A673 (cell line): ENCODE measurements at regions not wholly inside any gene's neighbourhood (a gene's known extent, or its start where the extent isn't known, plus 50 kb on each side); places are given as distances from the start of the nearest gene placed in this dataset.
"Not testable (repeated sequence)": the region's sequence is repeated elsewhere in the genome, so short reads cannot be mapped to it uniquely, and the experiment has no call there.

ENCODE experiments used
- BruUV-seq: library from RNA; stranded (reverse); fragments of 400-500 nt; replicated peaks from 2 replicates; lab custom pipeline; 2021; lab: Mats Ljungman, UMichigan
- CTCF ChIA-PET: fragments of 300-600 bp; sonication (Branson Sonifier 250); formaldehyde crosslinking; loops from one replicate; lab custom pipeline; 2022; ENCODE audit warnings: antibody characterized with exemption; lab: Charles Lee
- POLR2A ChIA-PET: fragments of 300-600 bp; sonication (Branson Sonifier 250); formaldehyde crosslinking; loops from one replicate; lab custom pipeline; 2022; ENCODE audit warnings: antibody characterized with exemption; ENCODE audit not compliant: low non-redundant PET; lab: Charles Lee
- DNase-seq: peaks from one replicate; pipeline ENCODE4 v3.0.0-alpha.2; 2015; ENCODE audit warnings: low spot score
- H3K27ac ChIP-seq: fragments of 200-600 bp; sonication (generic); 2 replicates; pipeline ENCODE4 v1.5.1; 2016; ENCODE audit warnings: mixed run types, low read depth, mild to moderate bottlenecking, mixed read lengths, antibody characterized with exemption, low read length; ENCODE audit not compliant: poor library complexity, severe bottlenecking
- H3K27me3 ChIP-seq: fragments of 200-600 bp; sonication (generic); replicated peaks from 2 replicates; pipeline ENCODE4 v1.6.1; 2017; ENCODE audit warnings: mixed run types, low read depth, mild to moderate bottlenecking, mixed read lengths, antibody characterized with exemption, low read length; ENCODE audit not compliant: insufficient read depth, poor library complexity
- H3K36me3 ChIP-seq: fragments of 200-600 bp; sonication (generic); 2 replicates; pipeline ENCODE4 v1.6.1; 2016; ENCODE audit warnings: mixed run types, mild to moderate bottlenecking, mixed read lengths, antibody characterized with exemption, low read length; ENCODE audit not compliant: insufficient read depth, poor library complexity, severe bottlenecking
- H3K4me1 ChIP-seq: fragments of 200-600 bp; sonication (generic); 2 replicates; pipeline ENCODE4 v1.6.1; 2017; ENCODE audit warnings: mixed run types, mild to moderate bottlenecking, mixed read lengths, antibody characterized with exemption, low read length; ENCODE audit not compliant: insufficient read depth, poor library complexity, severe bottlenecking
- H3K4me3 ChIP-seq: fragments of 200-600 bp; sonication (generic); 2 replicates; pipeline ENCODE4 v1.5.1; 2016; ENCODE audit warnings: low read depth, mixed run types, mild to moderate bottlenecking, mixed read lengths, low read length; ENCODE audit not compliant: poor library complexity, severe bottlenecking
- H3K9me3 ChIP-seq: fragments of 200-600 bp; sonication (generic); 2 replicates; pipeline ENCODE4 v1.6.1; 2016; ENCODE audit warnings: mixed run types, low read depth, mild to moderate bottlenecking, mixed read lengths, antibody characterized with exemption, low read length; ENCODE audit not compliant: poor library complexity, severe bottlenecking
- intact Hi-C: fragments of 100-400 bp; cut with micrococcal nuclease; formaldehyde crosslinking; loops from one replicate; pipeline ENCODE4 v1.10.0; 2022; ENCODE audit not compliant: unreplicated experiment

DNA sequence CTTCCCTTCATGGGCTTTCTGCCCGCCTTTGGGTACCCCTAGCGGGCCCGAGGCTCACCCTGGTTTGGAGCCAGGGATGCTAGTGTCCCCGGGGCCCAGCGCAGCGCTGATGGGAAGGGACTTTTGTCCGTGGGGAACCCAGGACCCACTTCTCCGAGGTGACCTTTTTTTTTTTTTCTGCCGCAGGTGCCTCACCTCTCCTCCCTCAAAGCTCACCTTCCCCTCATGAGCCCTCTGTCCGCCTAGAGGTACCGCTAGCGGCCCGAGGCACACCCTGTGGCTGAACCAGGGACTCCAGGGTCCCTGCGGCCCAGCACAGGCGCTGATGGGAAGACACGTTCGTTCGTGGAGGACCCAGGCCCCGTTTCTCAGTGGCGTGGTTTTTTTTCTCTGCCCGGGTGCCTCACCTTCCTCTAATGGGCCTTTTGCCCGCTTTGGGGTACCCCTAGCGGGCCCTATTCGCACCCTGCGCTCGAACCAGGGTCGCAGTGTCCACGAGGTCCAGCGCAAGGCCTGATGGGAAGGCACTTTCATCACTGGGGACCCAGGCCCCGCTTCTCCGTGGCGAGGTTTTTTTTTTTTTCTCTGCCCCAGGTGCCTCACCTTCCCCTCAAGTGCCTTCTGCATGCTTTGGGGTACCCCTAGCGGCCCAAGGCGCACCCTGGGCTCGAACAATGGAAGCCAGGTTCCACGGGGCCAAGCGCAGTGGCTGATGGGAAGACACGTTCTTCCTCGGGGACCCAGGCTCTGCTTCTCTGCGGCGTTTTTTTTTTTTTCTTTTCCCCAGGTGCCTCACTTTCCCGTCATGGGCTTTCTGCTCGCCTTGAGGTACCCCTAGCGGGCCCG is 1481.6 kb upstream of the TPTE start:
- H3K27ac ChIP-seq, CTCF ChIA-PET, POLR2A ChIA-PET, H3K4me3 ChIP-seq, H3K9me3 ChIP-seq, H3K4me1 ChIP-seq, H3K27me3 ChIP-seq, DNase-seq, BruUV-seq, intact Hi-C loops, H3K36me3 ChIP-seq: not testable (repeated sequence)

DNA sequence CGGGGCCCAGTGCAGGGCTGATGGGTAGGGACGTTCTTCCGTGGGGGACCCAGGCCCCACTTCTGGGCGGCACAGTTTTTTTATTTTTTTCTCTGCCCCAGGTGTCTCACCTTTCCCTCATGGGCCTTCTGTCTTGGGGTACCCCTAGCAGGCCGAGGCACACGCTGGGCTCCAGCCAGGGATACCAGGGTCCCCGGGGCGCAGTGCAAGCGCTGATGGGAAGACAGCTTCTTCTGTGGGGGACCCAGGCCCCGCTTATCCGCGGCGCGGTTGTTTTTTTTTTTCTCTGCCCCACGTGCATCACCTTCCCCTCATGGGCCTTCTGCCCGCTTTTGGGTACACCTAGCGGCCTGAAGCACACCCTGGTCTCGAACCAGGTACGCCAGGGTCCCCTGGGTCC is 1481.0 kb upstream of the TPTE start:
- POLR2A ChIA-PET, H3K4me1 ChIP-seq, H3K27ac ChIP-seq, H3K36me3 ChIP-seq, BruUV-seq, H3K4me3 ChIP-seq, DNase-seq, intact Hi-C loops, H3K27me3 ChIP-seq, CTCF ChIA-PET, H3K9me3 ChIP-seq: not testable (repeated sequence)

DNA sequence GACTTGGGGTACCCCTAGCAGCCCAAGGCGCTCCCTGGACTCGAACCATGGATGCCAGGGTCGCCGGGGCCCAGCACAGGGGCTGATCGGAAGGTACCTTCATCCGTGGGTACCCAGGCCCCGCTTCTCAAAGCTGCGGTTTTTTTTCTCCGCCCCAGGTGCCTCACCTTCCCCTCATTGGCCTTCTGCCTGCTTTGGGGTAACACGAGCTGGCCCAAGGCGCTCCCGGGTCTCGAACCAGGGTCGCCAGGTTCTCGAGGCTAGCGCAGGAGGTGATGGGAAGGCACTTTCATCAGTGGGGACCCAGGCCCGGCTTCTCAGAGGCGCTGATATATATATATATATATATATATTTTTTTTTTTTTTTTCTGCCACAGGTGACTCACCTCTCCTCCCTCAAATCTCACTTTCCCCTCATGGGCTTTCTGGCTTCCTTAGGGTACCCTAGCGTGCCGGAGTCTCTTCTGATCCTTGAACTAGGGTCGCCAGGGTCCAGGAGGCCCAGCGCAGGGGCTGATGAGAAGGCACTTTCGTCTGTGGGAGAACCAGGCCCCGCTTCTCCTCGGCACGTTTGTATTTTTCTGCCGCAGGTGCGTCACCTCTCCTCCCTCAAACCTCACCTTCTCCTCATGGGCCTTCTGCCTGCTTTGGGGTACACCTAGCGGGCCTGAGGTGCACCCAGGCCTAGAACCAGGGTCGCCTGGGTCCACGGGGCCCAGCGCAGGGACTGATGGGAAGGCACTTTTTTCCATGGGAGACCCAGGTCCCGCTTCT is 1480.0 kb upstream of the TPTE start:
- H3K27me3 ChIP-seq, H3K36me3 ChIP-seq, CTCF ChIA-PET, H3K27ac ChIP-seq, DNase-seq, H3K9me3 ChIP-seq, H3K4me1 ChIP-seq, BruUV-seq, H3K4me3 ChIP-seq, intact Hi-C loops, POLR2A ChIA-PET: not testable (repeated sequence)

DNA sequence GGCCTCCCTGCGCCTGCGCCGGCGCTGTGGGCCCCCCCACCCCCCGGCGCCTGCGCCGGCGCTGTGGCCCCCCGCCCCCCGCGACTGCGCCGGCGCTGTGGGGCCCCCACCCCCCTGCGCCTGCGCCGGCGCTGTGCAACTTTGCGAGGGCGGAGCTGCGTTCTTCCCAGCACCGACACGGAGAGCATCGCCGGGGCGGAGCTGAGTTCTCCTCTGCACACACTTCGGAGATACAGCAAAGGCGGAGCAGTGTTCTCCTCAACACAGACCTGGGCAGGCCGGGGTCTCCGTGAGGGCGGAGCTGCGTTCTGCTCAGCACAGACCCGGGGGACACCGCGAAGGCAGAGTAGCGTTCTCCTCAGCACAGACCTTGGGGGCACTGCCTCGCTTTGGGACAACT is 1478.3 kb upstream of the TPTE start:
- H3K4me3 ChIP-seq, H3K36me3 ChIP-seq, POLR2A ChIA-PET, DNase-seq, BruUV-seq, H3K9me3 ChIP-seq, H3K27ac ChIP-seq, H3K4me1 ChIP-seq, H3K27me3 ChIP-seq, intact Hi-C loops: not testable (repeated sequence)
- CTCF ChIA-PET, result interaction anchor here (0.6 kb wide), 1 partner anchor 71 kb away, joined by 3 read pairs; no protein-coding TSS in a partner anchor

DNA sequence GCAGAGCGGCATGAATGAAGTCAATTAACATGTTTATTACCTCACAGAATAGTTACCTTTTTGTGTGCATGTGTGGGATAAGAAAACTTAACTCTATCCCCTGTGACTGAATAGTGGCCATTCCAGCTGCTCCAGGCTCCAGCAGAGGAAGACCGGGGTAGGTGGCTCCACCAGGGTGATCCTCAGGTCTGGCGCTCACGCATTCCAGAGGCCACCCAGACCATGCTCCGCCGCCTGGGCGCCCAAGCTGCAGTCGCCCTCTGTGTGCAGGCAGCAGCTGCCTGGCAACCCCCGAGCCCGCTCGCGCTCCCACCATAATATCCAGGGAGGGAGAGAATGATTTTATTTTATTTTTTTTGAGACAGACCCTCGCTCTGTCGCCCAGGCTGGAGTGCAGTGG is 1474.5 kb upstream of the TPTE start:
- BruUV-seq, DNase-seq, H3K4me1 ChIP-seq, CTCF ChIA-PET, H3K27me3 ChIP-seq, H3K27ac ChIP-seq, intact Hi-C loops, POLR2A ChIA-PET, H3K36me3 ChIP-seq, H3K9me3 ChIP-seq, H3K4me3 ChIP-seq: not testable (repeated sequence)

DNA sequence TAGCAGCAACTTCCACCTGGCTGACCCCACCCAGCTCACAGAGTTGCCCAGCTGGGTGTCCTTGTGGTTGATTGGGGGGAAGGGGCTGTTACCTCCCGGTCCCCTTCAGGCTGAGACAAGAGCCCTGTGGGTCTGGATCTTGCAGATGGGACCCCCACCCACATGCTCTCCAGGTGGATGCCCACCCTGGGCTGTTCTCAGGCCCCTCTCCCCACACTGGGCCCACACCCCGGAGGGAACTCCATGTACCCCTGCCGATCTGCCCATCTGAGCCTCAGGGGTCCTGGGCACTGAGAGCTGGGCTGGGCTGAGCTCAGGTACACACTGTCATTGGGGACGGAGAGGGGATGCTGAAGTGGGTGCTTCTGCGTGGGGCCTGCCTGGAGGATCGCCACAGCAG is 1453.9 kb upstream of the TPTE start:
- CTCF ChIA-PET, H3K27me3 ChIP-seq, DNase-seq, H3K27ac ChIP-seq, intact Hi-C loops, H3K36me3 ChIP-seq, BruUV-seq, H3K4me1 ChIP-seq, POLR2A ChIA-PET, H3K4me3 ChIP-seq, H3K9me3 ChIP-seq: not testable (repeated sequence)

DNA sequence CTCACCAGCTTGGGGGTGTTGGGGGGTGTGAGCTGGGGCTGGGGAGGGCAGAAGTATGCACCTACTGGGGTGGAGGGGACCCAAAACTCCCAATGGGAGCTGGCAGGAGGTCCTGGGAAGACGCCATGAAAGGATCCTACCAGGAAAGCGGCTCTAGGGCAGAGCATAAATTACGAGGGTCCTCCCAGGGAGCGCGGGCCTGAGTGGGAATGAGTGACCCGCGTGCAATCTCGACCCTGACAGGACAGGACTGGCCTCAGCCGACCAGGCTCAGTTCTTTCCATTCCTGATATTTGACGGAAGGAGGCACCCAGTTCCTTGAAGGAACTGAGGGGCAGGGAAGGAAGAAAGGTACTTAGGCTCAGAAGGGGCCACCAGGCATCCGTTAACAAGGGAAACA is 1452.8 kb upstream of the TPTE start:
- intact Hi-C loops, H3K36me3 ChIP-seq, H3K27me3 ChIP-seq, BruUV-seq, H3K9me3 ChIP-seq, H3K27ac ChIP-seq, H3K4me1 ChIP-seq, DNase-seq, POLR2A ChIA-PET, H3K4me3 ChIP-seq, CTCF ChIA-PET: not testable (repeated sequence)
